LNCaP clone FGC (cell line): ENCODE measurements at regions not wholly inside any gene's neighbourhood (a gene's known extent, or its start where the extent isn't known, plus 50 kb on each side); places are given as distances from the start of the nearest gene placed in this dataset.

Experiments
- DNase-seq: peaks from one replicate; pipeline ENCODE4 v3.0.0-alpha.2; 2011; ENCODE audit warnings: low read depth
- H3K4me3 ChIP-seq: 2 replicates; pipeline ENCODE4 v1.5.1; 2011; ENCODE audit warnings: mild to moderate bottlenecking, low read depth, low read length, control low read depth
- TF ChIP-seq, protein P1 (sequence below): IDR thresholded peaks from 2 replicates; pipeline ENCODE4 v1.5.1; 2012; ENCODE audit warnings: mild to moderate bottlenecking; ENCODE audit not compliant: control insufficient read depth, insufficient read depth; ENCODE audit errors: extremely low read depth

DNA sequence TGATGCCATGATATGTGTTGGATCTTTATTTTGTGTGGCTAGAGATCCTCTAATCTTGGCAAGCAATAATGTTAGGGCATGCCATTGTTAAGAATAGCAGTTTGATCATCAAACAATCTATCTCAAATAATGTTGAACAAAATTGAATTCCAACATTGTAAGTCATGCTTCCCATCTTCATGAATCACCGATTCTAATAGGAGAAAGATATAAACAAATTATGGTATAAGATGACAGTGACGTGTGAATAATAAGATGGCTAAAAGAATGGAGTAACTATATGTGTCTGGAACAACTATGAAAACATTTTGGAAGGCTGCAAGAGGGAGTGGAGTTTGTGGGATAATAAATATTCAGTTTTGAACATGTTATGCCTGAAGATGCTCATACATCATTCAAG lies 208.4 kb downstream of the DTHD1 start:
- DNase-seq = no peak
- TF ChIP-seq, protein P1, sequence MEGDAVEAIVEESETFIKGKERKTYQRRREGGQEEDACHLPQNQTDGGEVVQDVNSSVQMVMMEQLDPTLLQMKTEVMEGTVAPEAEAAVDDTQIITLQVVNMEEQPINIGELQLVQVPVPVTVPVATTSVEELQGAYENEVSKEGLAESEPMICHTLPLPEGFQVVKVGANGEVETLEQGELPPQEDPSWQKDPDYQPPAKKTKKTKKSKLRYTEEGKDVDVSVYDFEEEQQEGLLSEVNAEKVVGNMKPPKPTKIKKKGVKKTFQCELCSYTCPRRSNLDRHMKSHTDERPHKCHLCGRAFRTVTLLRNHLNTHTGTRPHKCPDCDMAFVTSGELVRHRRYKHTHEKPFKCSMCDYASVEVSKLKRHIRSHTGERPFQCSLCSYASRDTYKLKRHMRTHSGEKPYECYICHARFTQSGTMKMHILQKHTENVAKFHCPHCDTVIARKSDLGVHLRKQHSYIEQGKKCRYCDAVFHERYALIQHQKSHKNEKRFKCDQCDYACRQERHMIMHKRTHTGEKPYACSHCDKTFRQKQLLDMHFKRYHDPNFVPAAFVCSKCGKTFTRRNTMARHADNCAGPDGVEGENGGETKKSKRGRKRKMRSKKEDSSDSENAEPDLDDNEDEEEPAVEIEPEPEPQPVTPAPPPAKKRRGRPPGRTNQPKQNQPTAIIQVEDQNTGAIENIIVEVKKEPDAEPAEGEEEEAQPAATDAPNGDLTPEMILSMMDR = no peak

GRCh38 chr4:36492041-36492440 lies 210.6 kb downstream of the DTHD1 start:
- TF ChIP-seq, protein P1 = no peak
- H3K4me3 ChIP-seq = no peak overlapping the region
- no peak for DNase-seq

More for the DNA sequence above, 208.4 kb downstream of the DTHD1 start:
- H3K4me3 ChIP-seq = no peak overlapping the region

DNA sequence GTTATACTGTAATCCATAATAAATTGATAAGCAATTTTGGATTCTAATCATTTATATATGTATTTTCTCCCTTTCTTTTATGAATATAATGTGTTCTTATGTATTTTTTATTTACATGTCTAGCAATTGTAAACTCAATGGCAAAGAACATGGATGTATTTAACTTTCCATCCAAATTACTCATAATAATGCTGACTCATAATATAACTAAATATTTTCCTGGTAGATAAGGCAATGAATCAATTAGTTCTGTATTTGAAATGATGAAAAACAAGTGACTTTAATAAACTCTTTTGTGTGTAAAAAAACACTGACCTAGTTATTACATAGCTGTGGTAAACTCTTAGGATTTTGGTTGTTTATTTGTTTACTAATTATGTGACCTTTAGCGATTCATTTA lies 211.2 kb downstream of the DTHD1 start:
- H3K4me3 ChIP-seq = no peak overlapping the region
- TF ChIP-seq, protein P1 = no peak
- DNase-seq = no peak

DNA sequence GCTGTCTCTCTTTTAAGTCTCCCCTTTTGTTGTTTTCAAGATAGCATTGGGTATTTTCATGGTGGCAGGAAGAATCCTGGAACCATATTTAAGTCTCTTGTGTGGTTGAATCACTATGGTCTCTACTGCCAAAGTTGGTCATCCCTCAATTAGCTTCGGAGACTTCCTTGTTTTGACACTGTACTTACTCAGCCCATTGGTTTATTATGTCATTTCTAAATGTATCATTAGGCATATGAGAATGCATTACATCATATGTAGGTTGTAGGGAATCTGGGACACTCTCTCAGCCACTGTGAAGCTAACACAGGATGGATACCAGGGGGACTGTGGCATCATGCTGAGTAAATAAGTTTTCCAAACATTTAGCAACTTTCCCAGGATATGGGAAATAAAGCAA lies 211.8 kb downstream of the DTHD1 start:
- TF ChIP-seq, protein P1 = no peak
- DNase-seq = no peak
- no peak overlapping the region for H3K4me3 ChIP-seq

GRCh38 chr4:36494016-36494415 lies 212.6 kb downstream of the DTHD1 start:
- TF ChIP-seq, protein P1 = no peak
- H3K4me3 ChIP-seq = no peak overlapping the region
- DNase-seq = no peak

GRCh38 chr4:36494747-36495146 lies 213.3 kb downstream of the DTHD1 start:
- H3K4me3 ChIP-seq = no peak overlapping the region

DNA sequence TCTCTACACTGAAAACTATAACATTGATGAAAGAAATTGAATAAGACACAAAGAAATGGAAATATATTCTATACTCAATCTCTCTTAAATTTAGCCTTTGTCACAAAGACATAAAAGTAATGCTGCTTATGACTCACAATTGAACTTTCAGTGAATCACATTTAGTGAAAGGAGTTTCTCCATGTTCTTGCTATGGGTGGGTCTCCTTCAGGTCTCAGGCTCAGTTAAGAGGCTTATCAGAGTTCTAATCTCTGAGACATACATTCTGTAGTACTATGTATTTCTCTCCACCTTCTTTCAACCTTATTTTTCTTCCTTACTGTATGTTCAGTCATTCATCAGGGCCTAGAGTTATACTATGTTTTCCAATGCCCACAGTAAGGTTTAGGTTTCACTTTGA lies 220.9 kb downstream of the DTHD1 start:
- TF ChIP-seq, protein P1 = no peak
- no peak for DNase-seq
- no peak overlapping the region for H3K4me3 ChIP-seq

More at GRCh38 chr4:36494747-36495146, 213.3 kb downstream of the DTHD1 start:
- TF ChIP-seq, protein P1 = no peak
- DNase-seq = no peak
